WERI-Rb-1 (cell line): ENCODE measurements at regions not wholly inside any gene's neighbourhood (a gene's known extent, or its start where the extent isn't known, plus 50 kb on each side); places are given as distances from the start of the nearest gene placed in this dataset.

Source experiments
- DNase-seq: peaks from one replicate; pipeline ENCODE4 v3.0.0-alpha.2; 2020
- H3K27ac ChIP-seq: fragments of 250-450 bp; sonication (Bioruptor Pico); 2 replicates; pipeline ENCODE4 v1.5.1; 2020; ENCODE audit warnings: mild to moderate bottlenecking, moderate library complexity
- H3K27me3 ChIP-seq: fragments of 250-450 bp; sonication (Bioruptor Pico); 2 replicates; pipeline ENCODE4 v1.5.1; 2021; ENCODE audit warnings: mild to moderate bottlenecking, low read depth, moderate library complexity; ENCODE audit not compliant: insufficient read depth, severe bottlenecking
- H3K36me3 ChIP-seq: fragments of 250-450 bp; sonication (Bioruptor Pico); 2 replicates; pipeline ENCODE4 v1.5.1; 2020; ENCODE audit warnings: mild to moderate bottlenecking, moderate library complexity
- H3K4me3 ChIP-seq: 2 replicates; pipeline ENCODE4 v1.5.1; 2011; ENCODE audit warnings: low read depth, mild to moderate bottlenecking, control low read depth, low read length
- H3K9me3 ChIP-seq: fragments of 250-450 bp; sonication (Bioruptor Pico); 2 replicates; pipeline ENCODE4 v1.5.1; 2021; ENCODE audit warnings: mild to moderate bottlenecking, moderate library complexity; ENCODE audit not compliant: severe bottlenecking
- CTCF ChIP-seq: IDR thresholded peaks from 2 replicates; pipeline ENCODE4 v1.5.1; 2011; ENCODE audit warnings: low read depth, mild to moderate bottlenecking, control low read depth, inconsistent platforms, low read length

GRCh38 chr14:42441615-42442014, 834.9 kb downstream of the LRFN5 start:
- Histone ChIP-seq H3K4me3 (no peak overlapping the region), H3K27ac (no peak overlapping the region), H3K27me3 (peaks cover 20% of the 10 kb centered on the region), H3K36me3 (no peaks in the 10 kb centered on the region), H3K9me3 (no peaks in the 10 kb centered on the region)
- no peak for DNase-seq
- TF ChIP-seq CTCF, result no peak

- DNase-seq, result no peak
- no peak overlapping the region for H3K4me3 ChIP-seq
- no peak overlapping the region for H3K27ac ChIP-seq
- H3K36me3 ChIP-seq, result no peaks in the 10 kb centered on the region
- no peaks in the 10 kb centered on the region for H3K9me3 ChIP-seq
- no peak for TF ChIP-seq CTCF
- peaks cover 11% of the 10 kb centered on the region for H3K27me3 ChIP-seq
Measured at GRCh38 chr14:42437809-42438208, 831.1 kb downstream of the LRFN5 start.

- DNase-seq, result no peak
- H3K27ac ChIP-seq, result no peak overlapping the region
Measured at GRCh38 chr14:42429401-42429800, 822.7 kb downstream of the LRFN5 start.

GRCh38 chr14:42428996-42429395, 822.3 kb downstream of the LRFN5 start:
- no peak overlapping the region for H3K27ac ChIP-seq
- peaks cover 7% of the 10 kb centered on the region for H3K27me3 ChIP-seq

More at GRCh38 chr14:42429401-42429800, 822.7 kb downstream of the LRFN5 start:
- no peaks in the 10 kb centered on the region for H3K36me3 ChIP-seq
- no peaks in the 10 kb centered on the region for H3K9me3 ChIP-seq
- H3K4me3 ChIP-seq, result no peak overlapping the region
- H3K27me3 ChIP-seq, result peaks cover 7% of the 10 kb centered on the region
- TF ChIP-seq CTCF, result no peak

GRCh38 chr14:42424501-42424900, 817.8 kb downstream of the LRFN5 start:
- no peak for DNase-seq
- no peaks in the 10 kb centered on the region for H3K36me3 ChIP-seq
- no peak overlapping the region for H3K27ac ChIP-seq
- H3K9me3 ChIP-seq, result no peaks in the 10 kb centered on the region
- H3K4me3 ChIP-seq, result no peak overlapping the region
- peaks cover 12% of the 10 kb centered on the region for H3K27me3 ChIP-seq
- no peak for TF ChIP-seq CTCF

More at GRCh38 chr14:42428996-42429395, 822.3 kb downstream of the LRFN5 start:
- TF ChIP-seq CTCF, result no peak
- no peak overlapping the region for H3K4me3 ChIP-seq
- no peak for DNase-seq
- no peaks in the 10 kb centered on the region for H3K36me3 ChIP-seq
- H3K9me3 ChIP-seq, result no peaks in the 10 kb centered on the region

GRCh38 chr14:42421377-42422078, 814.9 kb downstream of the LRFN5 start:
- H3K27ac ChIP-seq, result no peak overlapping the region
- no peak for TF ChIP-seq CTCF
- no peak overlapping the region for H3K4me3 ChIP-seq
- H3K36me3 ChIP-seq, result no peaks in the 10 kb centered on the region
- peaks cover 15% of the 10 kb centered on the region for H3K27me3 ChIP-seq
- DNase-seq, result no peak
- no peaks in the 10 kb centered on the region for H3K9me3 ChIP-seq
